Forelimb muscle (tissue), 1 donor: ENCODE measurements at regions not wholly inside any gene's neighbourhood (a gene's known extent, or its start where the extent isn't known, plus 50 kb on each side); places are given as distances from the start of the nearest gene placed in this dataset.

Experiments
- DNase-seq: peaks from one replicate; pipeline ENCODE4 v3.0.0-alpha.2; 2013; ENCODE audit warnings: low read depth

GRCh38 chr10:59595593-59595992, 114.1 kb downstream of the SLC16A9 start:
- DNase-seq = no peak

- no peak for DNase-seq
These were observed 115.9 kb downstream of the SLC16A9 start for GRCh38 chr10:59593768-59594167.

- DNase-seq = peak; percentile 60
These were observed 119.9 kb downstream of the SLC16A9 start for GRCh38 chr10:59589796-59590195.

- no peak for DNase-seq
These were observed 120.9 kb downstream of the SLC16A9 start for GRCh38 chr10:59588791-59589190.

GRCh38 chr10:59587756-59588140, 121.9 kb downstream of the SLC16A9 start:
- DNase-seq = no peak

GRCh38 chr10:59587083-59587755, 122.4 kb downstream of the SLC16A9 start:
- DNase-seq = no peak

- DNase-seq = no peak
These were observed 123.2 kb downstream of the SLC16A9 start for GRCh38 chr10:59586407-59586891.

GRCh38 chr10:59585046-59585700, 124.5 kb downstream of the SLC16A9 start:
- no peak for DNase-seq

- no peak for DNase-seq
These were observed 126.9 kb downstream of the SLC16A9 start for GRCh38 chr10:59582780-59583179.

- no peak for DNase-seq
These were observed 127.6 kb downstream of the SLC16A9 start for GRCh38 chr10:59582058-59582457.

- DNase-seq = peak; percentile 63
These were observed 129.4 kb downstream of the SLC16A9 start for GRCh38 chr10:59580026-59580863.

- no peak for DNase-seq
These were observed 130.9 kb downstream of the SLC16A9 start for GRCh38 chr10:59578741-59579140.

GRCh38 chr10:59577984-59578383, 131.7 kb downstream of the SLC16A9 start:
- DNase-seq = no peak

GRCh38 chr10:59575269-59575668, 134.4 kb downstream of the SLC16A9 start:
- no peak for DNase-seq

GRCh38 chr10:59563531-59563930, 146.1 kb downstream of the SLC16A9 start:
- DNase-seq = no peak

- DNase-seq = no peak
These were observed 147.5 kb downstream of the SLC16A9 start for GRCh38 chr10:59562126-59562525.

GRCh38 chr10:59561477-59562121, 148.1 kb downstream of the SLC16A9 start:
- DNase-seq = no peak

- no peak for DNase-seq
These were observed 148.7 kb downstream of the SLC16A9 start for GRCh38 chr10:59560990-59561389.

- no peak for DNase-seq
These were observed 149.5 kb downstream of the SLC16A9 start for GRCh38 chr10:59560161-59560560.

GRCh38 chr10:59558066-59558465, 151.6 kb downstream of the SLC16A9 start:
- no peak for DNase-seq

- no peak for DNase-seq
These were observed 152.0 kb downstream of the SLC16A9 start for GRCh38 chr10:59557642-59558041.

GRCh38 chr10:59557052-59557451, 152.6 kb downstream of the SLC16A9 start:
- DNase-seq = no peak
